IPS-18c (cell line): ENCODE measurements at regions not wholly inside any gene's neighbourhood (a gene's known extent, or its start where the extent isn't known, plus 50 kb on each side); places are given as distances from the start of the nearest gene placed in this dataset.
"Not testable (repeated sequence)": the region's sequence is repeated elsewhere in the genome, so short reads cannot be mapped to it uniquely, and the experiment has no call there.

Source experiments
- H3K4me3 ChIP-seq: 2 replicates; pipeline ENCODE4 v1.7.0; 2013; ENCODE audit warnings: low read depth, mild to moderate bottlenecking, low read length, moderate library complexity; ENCODE audit not compliant: insufficient read depth
- H3K9me3 ChIP-seq: one replicate; pipeline ENCODE4 v1.6.1; 2013; ENCODE audit warnings: mild to moderate bottlenecking, low read length, moderate library complexity; ENCODE audit not compliant: control insufficient read depth, insufficient read depth

DNA sequence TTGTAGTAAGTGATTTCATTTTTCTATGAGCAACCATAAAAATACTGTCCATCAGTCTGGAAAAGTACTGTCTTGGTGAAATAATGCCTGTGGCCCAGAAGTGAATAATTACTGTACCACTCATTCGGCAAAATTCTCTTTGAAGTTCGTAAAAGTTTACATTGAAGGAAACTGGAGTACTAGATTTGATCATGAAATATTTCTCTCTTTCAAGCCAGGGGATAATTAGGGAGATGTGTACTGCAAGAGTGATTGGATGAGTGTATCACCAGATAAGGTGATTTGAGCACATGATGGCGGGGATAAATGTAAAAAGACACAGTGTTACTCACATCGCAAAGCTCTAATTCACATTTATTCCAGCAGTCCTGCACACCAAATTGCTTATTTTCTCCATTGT lies 883.2 kb upstream of the PIK3C3 start:
- no peaks in the 10 kb centered on the region for H3K9me3 ChIP-seq
- no peak overlapping the region for H3K4me3 ChIP-seq

DNA sequence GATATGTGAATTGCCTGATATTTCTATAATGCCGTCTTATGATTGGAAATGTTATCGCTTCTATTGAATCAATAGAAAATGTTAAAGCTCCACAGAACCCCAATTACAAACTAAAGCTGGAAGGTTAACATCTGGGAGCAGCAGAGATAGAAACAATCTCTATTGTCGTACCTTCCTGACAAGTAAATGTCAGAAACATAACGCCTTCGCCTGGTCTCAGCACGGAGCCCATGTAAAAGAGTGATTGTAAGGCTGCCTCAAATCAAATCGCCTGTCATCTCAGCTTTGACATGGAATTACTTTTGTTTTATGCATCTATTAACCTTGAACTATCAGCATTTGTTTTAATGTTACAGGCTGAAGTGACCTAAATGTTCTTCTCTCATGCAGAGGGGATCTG lies 885.9 kb upstream of the PIK3C3 start:
- Histone ChIP-seq H3K4me3 (no peak overlapping the region), H3K9me3 (no peaks in the 10 kb centered on the region)

DNA sequence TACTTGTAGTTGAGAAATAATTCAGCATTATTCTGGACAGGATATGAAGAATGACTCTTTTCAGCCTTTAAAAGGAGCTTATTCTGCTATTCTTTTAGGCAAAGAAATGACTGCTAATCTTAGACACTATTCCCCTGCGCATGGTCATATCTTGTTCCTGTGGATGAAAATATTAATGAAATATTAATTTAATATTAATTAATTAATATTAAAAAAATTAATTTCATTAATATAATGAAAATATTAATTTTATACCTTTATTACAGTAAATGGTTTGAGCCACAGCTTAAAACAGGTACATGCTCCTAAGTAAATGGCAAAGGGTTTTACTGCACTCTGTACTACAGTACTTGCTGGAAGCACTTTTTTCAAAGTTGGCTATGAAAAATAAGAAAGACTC lies 890.1 kb upstream of the PIK3C3 start:
- H3K9me3 ChIP-seq, result no peaks in the 10 kb centered on the region

DNA sequence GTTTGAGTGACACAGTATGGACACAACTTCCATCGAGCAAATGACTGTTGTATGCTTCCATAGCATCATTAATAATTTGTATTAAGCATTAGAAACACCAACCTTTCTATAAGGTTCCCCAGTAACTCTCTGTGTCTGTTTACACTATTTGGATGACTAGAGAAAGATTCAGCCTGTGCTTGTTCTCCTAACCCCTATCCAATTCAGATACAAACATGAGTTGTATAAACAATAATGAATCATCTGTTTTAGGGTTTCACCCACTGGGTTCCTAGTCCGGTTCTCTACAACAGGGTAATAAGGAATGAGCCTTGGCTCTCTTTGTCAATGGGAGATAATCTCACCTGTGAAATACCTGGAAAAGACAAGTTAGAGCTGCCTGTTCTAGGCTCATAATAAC lies 894.1 kb upstream of the PIK3C3 start:
- H3K4me3 ChIP-seq, result no peak overlapping the region
- no peaks in the 10 kb centered on the region for H3K9me3 ChIP-seq

More for the DNA sequence above, 890.1 kb upstream of the PIK3C3 start:
- no peak overlapping the region for H3K4me3 ChIP-seq

DNA sequence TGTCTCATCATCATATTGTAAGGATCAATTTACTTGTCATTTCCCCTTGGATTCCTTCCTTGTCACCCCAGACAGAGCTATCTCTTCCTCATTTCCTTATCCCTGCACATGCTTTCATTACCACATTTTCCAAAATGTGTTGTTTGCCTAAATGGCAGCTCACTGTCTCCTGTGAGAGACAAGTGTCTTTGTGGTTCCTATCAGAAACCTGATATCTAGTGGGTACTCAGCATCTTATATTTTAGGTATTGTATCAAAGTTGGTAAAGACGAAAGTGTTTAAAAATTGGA lies 896.0 kb upstream of the PIK3C3 start:
- H3K4me3 ChIP-seq, result no peak overlapping the region

DNA sequence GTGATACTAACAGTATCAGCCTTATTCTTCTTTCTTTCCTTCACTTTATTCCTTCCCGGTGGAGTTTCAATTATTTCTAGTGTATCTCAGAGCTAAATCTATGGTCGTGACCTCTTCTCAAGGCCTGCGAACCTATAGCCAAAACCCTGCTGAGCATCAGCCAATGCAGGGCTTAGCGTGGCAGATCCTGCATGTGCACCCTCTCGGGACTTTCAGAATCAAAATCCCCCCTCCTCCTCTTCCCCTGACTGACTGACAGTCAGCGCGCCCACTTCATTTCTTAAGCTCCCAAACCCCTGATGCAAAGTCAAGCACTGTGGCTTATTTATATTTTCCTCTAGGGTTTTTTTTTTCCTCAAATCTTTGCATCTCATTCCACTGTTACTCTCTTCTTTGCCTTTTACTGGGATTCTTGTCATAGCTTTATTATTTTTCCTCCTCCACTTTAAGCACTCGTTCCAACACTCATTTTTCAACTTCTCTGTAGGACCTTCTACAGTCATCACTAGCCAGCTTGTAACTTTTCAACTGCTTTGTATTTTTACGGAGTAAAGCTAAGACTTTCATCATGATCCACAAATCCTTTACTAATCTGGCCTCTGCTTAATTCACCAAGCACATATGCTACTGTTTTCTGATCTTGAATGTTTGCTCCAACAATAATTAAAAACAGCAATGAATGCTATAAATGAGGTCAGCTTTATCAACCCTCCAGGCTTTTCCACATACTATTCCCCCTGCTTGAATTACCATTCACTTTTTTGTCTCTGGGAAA lies 896.5 kb upstream of the PIK3C3 start:
- no peak overlapping the region for H3K4me3 ChIP-seq
- no peaks in the 10 kb centered on the region for H3K9me3 ChIP-seq

More for the DNA sequence above, 896.0 kb upstream of the PIK3C3 start:
- no peaks in the 10 kb centered on the region for H3K9me3 ChIP-seq

DNA sequence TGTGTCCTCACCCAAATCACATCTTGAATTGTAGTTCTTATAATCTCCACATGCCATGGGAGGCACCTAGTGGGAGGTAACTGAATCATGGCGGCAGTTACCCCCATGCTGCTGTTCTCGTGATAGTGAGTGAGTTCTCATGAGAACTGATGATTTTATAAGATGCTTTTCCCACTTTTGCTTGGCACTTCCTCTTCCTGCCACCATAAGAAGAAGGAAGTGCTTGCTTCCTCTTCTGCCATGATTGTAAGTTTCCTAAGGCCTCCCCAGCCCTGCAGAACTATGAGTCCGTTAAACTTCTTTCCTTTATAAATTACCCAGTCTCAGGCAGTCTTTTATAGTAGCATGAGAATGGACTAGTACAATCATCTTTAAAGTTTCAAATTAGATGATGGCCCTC lies 902.4 kb upstream of the PIK3C3 start:
- H3K9me3 ChIP-seq, result no peaks in the 10 kb centered on the region
- H3K4me3 ChIP-seq, result no peak overlapping the region

DNA sequence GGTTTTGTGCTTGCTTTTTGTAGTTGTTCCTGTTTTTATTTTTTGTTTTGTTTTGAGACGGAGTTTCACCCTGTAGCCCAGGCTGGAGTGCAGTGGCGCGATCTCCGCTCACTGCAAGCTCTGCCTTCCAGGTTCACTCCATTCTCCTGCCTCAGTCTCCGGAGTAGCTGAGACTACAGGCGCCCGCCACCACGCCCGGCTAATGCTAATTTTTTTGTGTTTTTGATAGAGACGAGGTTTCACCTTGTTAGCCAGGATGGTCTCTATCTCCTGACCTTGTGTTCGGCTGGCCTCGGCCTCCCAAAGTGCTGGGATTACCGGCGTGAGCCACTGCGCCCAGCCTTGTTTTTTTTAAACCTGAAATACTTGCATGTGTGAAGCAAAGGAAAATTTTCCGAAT lies 908.8 kb upstream of the PIK3C3 start:
- not testable (repeated sequence) for H3K9me3 ChIP-seq, H3K4me3 ChIP-seq

DNA sequence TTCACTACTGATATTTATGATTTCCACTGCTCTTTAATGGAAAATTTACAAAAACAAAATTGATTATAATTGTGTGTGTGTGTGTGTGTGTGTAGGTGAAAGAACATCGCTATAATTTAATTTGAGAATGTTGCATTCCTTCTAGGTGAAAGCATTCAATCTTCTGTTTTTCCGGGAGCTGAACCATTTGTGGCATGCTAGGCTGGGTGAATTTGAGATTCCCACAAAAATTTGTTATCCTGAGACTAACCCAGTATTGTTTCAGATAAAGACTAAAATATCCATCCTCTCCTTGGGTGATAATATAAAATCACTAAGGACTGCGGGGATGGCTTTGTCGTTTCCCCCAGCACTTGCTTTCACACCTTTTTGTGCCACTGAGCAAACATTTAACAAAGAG lies 911.2 kb upstream of the PIK3C3 start:
- Histone ChIP-seq H3K4me3 (no peak overlapping the region), H3K9me3 (no peaks in the 10 kb centered on the region)

DNA sequence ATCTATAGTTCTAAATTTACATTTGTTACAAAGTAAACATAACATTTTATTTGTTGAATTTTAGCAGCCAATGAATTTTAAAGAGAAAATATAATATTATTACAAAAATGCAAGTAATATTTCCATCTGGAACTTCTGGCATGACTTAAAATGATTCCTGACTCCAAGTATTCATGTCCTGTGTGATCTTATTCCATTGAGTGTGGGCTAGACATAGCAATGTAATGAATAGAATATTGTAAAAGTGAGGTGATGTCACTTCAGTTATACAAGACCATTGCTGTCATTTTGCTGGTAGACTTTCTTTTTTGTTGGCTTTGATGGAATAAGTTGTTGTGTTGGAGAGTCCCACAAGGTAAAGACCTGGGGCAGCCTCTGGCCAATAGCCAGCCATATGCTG lies 912.2 kb upstream of the PIK3C3 start:
- Histone ChIP-seq H3K4me3 (no peak overlapping the region), H3K9me3 (no peaks in the 10 kb centered on the region)

DNA sequence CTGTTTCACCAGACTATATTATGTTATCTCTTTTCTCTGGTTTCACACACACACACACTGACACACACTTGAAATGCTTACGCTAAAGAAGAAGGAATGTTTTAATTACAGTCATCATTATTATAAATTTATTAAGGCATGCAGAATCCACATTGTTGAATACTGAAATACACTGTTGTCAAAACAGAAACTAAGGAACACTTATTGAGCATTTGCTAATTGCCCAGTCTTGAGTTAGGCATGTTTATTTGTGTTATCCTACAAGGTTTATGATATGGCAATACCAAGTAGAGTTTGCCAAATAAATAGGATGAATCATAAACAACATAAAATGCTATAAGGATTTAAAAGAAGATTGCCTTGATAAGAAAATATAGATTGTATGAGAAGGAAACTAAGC lies 917.0 kb upstream of the PIK3C3 start:
- no peaks in the 10 kb centered on the region for H3K9me3 ChIP-seq
- no peak overlapping the region for H3K4me3 ChIP-seq

DNA sequence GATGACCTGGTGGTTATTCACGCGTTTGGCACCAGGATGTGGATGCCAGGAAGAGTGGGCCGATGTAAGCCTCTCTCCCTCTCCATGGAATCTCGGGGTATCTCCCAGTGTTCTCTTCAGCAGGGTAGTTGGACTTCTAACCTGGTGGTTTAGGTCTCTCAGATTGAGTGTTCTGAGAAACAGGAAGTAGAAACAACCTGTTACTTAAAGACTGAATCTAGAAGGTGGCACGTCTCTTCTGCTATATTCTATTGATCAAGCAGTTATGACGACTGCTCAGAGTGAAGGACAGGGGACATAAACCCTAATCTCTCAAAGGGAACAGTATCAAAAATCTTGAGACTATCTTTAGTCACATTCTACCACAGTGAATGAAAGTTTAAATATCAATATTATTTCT lies 918.7 kb upstream of the PIK3C3 start:
- no peak overlapping the region for H3K4me3 ChIP-seq
- no peaks in the 10 kb centered on the region for H3K9me3 ChIP-seq

DNA sequence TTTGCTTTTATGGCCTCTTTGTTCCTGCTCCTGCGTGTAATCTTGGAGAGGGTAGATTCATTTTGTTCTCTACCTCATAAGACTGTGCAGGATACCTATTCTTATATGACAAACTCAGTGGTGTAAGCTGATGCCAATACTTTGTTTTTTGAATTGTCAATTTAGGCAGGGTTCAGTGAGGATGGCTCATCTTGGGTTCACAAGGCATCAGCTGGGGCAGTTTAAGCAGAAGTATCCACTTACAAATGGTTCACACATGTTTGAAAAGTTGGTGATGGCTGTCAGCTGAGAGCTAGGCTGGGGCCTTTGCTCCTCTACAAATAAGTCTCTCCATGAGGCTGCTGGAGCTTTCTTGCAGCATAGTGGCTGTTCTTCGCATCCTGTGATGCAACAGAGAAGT lies 920.6 kb upstream of the PIK3C3 start:
- Histone ChIP-seq H3K9me3 (no peaks in the 10 kb centered on the region), H3K4me3 (no peak overlapping the region)

DNA sequence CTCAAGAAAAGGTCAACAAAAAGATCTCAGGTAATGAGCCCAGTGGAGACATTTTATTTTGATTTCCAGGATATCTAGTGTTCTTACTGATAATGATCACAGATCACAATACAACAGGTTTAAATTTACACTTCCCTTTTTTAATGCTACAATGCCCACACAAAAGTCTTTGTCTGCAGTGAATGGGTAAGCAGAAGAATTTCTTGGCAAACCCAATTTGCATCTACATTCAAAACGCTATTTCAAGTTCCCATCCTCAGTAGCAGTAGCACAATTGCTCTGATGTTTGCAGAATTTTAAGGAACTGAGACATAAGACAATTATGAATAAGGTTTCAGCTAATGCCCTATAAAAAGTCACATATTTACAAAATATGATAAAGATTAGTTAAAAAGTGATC lies 929.4 kb upstream of the PIK3C3 start:
- Histone ChIP-seq H3K9me3 (no peaks in the 10 kb centered on the region), H3K4me3 (no peak overlapping the region)

DNA sequence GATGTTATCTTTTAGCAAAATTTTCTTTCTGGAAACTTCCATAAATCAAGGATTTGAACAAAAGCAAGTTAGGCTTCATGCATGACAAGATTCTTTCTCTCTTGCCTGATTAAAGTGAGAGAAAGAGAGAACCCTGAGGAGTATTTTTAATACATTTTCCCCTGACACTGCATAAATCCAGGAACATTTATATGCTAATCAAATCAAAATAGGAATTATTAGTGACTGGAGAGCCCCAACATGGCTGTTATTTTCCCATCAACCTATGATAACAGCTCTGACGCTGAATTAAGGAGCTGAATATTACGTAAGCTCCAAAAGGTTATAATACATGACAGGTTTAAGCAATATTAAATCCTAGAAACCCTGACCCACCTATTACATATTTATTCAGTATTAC lies 930.2 kb upstream of the PIK3C3 start:
- Histone ChIP-seq H3K9me3 (no peaks in the 10 kb centered on the region), H3K4me3 (no peak overlapping the region)

DNA sequence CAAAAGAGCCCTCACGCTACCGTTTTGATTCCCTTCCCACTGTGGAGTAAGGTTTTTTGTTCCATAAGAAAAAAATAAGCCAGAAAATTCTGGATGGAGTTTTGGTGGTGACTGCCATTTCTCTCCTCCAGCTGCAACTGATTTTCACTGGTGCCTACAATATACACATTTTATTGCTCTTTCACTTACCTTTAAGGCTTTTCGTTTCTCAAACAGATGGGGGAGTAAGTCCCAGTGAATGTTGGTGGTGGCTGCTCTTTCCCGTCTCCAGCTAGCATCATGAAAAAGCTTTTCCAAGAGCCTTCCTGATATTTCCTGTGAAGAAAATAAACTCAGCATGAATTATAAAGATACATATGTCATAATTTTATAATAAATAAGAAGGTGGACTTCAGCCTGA lies 932.5 kb upstream of the PIK3C3 start:
- Histone ChIP-seq H3K9me3 (no peaks in the 10 kb centered on the region), H3K4me3 (no peak overlapping the region)

DNA sequence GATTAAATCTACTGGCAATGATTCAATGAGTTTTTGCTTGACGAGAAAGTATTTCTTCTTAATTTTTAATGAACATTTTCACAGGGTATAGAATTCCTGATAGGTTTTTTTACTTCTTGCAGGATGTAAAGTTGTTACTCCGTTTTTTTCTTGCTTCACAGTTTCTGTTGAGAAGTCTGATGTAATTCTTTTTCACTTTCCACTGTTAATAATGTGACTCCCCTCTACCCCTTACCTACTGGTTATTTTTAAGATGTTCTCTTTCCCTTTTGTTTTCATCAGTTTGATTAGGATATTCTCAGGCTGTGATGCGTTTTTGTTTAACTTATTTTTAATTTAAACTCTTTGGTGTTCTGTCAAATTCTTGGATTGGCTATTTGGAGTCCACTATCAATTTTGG lies 933.9 kb upstream of the PIK3C3 start:
- no peaks in the 10 kb centered on the region for H3K9me3 ChIP-seq
- no peak overlapping the region for H3K4me3 ChIP-seq

DNA sequence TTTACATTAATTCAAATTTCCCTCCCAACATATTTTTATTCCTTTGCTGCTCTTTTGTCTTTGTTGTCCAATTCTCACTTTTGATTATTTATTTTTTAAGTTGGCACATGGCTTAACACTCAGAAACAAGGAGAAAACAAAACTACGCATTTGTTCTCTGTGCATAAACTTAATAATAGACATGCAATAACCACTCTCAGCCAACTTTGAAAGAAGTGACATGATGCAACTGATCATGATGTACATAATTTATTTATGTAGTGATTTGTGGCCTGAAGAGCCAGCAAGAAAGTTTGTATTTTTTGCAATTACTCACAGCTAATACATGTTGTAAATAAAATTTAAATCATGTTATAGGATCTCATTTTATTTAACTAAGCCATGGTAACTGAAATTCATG lies 942.8 kb upstream of the PIK3C3 start:
- H3K4me3 ChIP-seq, result no peak overlapping the region

DNA sequence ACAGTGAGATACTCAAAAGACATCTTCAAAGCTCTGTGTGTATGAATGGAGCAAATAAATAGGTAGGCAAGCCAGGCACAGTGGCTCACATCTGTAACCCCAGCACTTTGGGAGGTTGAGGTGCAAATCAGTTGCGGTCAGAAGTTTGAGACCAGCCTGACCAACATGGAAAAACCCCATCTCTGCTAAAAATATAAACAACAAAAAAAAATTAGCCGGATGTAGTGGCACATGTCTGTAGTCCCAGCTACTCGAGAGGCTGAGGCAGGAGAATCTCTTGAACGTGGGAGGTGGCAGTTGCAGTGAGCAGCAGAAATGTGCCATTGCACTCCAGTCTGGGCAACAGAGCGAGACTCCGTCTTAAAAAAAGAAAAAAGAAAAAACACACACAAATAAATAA lies 945.1 kb upstream of the PIK3C3 start:
- H3K4me3 ChIP-seq, result no peak overlapping the region
- H3K9me3 ChIP-seq, result no peaks in the 10 kb centered on the region

More for the DNA sequence above, 942.8 kb upstream of the PIK3C3 start:
- H3K9me3 ChIP-seq, result no peaks in the 10 kb centered on the region
